WI38 (cell line): ENCODE measurements at regions not wholly inside any gene's neighbourhood (a gene's known extent, or its start where the extent isn't known, plus 50 kb on each side); places are given as distances from the start of the nearest gene placed in this dataset.

Source experiments
- H3K4me3 ChIP-seq: 2 replicates; pipeline ENCODE4 v1.5.1; 2011; ENCODE audit warnings: low read depth, mild to moderate bottlenecking, control low read depth, low read length
- TF ChIP-seq, protein P1 (sequence below): IDR thresholded peaks from 2 replicates; pipeline ENCODE4 v1.5.1; 2012; ENCODE audit warnings: low read depth, mild to moderate bottlenecking, control low read depth, low read length

DNA sequence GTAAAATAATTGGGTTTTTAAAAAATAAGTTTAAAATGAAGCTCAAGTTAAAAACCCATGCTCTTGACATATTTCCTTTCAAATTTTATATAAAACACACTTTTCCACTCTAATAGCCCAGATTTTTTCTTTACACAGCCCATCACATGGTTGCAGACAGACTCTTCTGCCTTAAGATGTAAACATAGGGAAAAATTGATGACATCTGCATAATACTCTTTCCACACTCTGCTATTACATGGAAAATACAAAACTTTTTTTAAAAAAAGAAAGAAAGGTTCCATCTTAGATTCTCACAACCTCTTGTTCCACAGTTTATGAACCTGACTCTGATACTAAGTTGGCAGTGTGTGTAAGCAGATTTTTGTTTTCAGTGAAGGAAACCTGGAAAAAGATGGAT, 120.8 kb upstream of the ZNF648 start:
- no peak overlapping the region for H3K4me3 ChIP-seq
- TF ChIP-seq, protein P1, sequence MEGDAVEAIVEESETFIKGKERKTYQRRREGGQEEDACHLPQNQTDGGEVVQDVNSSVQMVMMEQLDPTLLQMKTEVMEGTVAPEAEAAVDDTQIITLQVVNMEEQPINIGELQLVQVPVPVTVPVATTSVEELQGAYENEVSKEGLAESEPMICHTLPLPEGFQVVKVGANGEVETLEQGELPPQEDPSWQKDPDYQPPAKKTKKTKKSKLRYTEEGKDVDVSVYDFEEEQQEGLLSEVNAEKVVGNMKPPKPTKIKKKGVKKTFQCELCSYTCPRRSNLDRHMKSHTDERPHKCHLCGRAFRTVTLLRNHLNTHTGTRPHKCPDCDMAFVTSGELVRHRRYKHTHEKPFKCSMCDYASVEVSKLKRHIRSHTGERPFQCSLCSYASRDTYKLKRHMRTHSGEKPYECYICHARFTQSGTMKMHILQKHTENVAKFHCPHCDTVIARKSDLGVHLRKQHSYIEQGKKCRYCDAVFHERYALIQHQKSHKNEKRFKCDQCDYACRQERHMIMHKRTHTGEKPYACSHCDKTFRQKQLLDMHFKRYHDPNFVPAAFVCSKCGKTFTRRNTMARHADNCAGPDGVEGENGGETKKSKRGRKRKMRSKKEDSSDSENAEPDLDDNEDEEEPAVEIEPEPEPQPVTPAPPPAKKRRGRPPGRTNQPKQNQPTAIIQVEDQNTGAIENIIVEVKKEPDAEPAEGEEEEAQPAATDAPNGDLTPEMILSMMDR = no peak

DNA sequence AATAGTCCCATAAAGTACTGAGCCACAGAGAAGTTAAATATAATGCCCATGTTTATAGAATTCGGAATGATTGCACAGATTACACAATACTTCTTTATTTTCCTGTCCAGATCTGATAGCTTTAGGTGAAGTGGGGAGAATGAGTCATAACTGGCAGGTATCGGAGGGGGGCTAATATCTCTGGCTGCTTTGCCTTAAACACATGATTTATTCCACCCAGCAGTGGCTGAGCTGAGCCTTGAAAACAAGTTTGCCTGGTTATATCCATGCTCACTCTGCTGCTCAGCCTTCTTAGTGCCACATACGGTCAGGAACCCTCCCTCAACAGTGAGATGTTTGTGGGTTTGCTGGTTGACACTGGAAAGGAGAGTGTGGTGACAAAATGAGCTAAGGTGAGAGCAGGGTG, 119.7 kb upstream of the ZNF648 start:
- TF ChIP-seq, protein P1 = no peak

DNA sequence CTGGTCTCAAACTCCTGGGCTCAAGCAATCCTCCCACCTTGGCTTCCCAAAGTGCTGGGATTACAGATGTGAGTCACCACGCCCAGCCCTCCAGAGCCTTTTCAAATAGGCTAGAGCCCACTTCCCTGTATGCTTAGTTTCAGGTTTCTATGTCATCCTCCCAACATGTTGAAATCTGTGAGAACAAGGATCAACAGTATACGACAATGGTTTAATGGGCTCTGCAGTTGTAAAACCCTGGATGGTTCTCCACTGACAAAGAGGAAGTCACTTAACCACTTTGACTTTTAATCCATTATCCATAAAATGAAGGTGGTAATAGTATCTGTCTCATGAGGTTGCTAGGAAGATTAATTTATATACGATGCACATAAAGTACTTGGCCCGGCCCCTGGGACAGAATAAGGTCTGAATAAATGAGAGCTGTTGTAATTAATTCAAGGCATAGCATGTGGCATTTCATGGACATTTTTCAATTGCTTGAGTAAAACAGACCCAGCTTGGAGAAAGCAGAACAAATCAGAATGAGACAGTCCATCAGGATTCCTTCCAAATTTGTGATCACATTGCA, 113.9 kb upstream of the ZNF648 start:
- TF ChIP-seq, protein P1 = no peak
- H3K4me3 ChIP-seq = no peak overlapping the region

More for the DNA sequence above, 119.7 kb upstream of the ZNF648 start:
- H3K4me3 ChIP-seq = no peak overlapping the region

DNA sequence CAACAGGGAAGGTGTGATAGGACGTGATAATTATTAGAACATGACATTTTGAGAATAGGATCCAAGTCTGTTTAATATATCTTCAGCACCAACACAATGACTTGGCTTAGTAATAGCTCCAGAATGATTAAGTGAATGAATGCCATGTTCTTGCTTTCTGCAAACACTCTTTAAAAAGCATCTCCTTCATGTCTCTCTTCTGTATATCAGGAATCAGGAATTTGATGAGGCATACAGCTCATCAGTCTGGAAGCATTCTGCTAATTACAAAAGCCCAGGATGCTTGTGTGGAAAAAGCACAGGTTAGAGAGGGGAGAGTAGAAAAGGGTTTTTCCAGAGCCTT, 113.0 kb upstream of the ZNF648 start:
- TF ChIP-seq, protein P1 = no peak
- no peak overlapping the region for H3K4me3 ChIP-seq

DNA sequence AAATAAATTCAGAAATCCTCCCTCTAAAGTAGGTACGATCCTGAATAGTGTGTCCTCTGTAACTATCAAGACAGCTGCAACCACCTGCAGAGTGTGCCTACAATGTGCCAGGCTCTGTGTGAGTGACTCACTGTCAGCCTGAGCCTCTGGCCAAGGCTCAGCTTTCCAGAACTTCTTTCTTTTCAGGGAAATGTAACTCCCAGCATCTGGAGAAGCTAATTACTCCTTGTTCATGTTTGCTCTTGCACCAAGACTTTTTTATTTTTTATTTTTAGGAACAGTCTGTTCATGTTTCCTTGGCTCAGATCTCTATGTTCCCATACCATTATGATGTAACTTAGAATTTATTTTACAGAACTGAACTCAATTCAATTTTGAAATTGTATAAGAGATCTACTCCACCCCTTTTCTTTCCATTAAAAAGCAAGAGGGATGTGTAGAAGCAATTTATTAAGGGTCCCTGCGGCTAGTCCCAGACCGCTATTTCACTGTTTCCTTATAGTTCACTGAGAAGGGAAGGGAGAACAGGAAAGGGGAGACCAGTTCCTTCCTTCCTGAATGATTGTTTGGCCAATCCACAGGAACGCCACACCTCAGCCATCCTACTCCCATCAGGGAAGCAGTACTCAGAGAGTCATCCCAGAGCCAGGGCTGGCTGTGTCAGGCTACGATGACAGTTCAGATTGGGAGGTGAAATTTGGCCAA, 112.4 kb upstream of the ZNF648 start:
- TF ChIP-seq, protein P1 = no peak
- no peak overlapping the region for H3K4me3 ChIP-seq

DNA sequence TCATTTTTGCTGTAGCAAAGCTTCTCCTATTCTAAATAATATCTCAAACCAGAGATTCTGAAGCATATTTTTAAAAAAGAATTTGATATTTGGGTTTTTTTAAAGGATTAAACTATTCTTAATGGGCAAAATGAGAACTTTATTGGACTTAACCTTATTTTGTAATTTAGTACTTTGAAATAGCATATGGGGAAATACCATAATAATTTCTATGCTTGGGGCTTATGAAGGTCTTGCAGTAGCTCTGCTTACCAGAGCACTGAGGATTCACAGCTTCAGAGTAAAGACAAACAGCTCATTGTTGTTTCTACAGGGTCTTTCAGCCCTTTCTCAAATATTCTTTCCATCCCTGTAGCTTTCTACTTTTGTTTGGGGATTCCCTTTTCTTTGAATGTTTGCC, 111.2 kb upstream of the ZNF648 start:
- no peak overlapping the region for H3K4me3 ChIP-seq
- TF ChIP-seq, protein P1 = no peak

DNA sequence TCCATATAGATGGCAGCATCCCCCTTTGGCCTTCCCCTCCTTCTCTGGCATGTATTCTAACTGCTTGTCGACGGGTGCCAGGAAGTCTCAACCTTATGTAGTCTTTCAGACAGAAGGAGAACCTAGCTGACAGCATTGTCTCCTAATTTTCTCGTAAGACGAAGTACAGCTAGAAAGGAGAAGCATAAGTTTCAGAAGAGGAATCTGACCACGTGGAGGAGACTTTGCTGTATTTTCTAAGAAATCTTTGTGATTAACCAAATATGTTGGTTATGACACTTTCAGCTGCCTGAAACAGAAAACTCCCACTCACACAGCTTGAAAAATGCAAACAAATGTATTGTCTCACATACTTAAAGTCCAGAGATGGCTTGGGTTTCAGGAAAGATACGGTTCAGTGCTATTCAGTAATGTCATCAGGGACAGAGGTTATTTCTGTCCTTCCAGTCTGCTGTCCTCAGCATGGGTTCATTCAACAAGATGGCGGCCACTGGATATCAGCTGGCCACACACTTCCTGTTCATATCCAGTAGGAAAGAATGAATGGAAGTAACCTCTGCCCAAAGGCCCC, 109.5 kb upstream of the ZNF648 start:
- TF ChIP-seq, protein P1 = no peak
- H3K4me3 ChIP-seq = no peak overlapping the region
